ENCODE measurements at regions not wholly inside any gene's neighbourhood (a gene's known extent, or its start where the extent isn't known, plus 50 kb on each side); places are given as distances from the start of the nearest gene placed in this dataset.

DNA sequence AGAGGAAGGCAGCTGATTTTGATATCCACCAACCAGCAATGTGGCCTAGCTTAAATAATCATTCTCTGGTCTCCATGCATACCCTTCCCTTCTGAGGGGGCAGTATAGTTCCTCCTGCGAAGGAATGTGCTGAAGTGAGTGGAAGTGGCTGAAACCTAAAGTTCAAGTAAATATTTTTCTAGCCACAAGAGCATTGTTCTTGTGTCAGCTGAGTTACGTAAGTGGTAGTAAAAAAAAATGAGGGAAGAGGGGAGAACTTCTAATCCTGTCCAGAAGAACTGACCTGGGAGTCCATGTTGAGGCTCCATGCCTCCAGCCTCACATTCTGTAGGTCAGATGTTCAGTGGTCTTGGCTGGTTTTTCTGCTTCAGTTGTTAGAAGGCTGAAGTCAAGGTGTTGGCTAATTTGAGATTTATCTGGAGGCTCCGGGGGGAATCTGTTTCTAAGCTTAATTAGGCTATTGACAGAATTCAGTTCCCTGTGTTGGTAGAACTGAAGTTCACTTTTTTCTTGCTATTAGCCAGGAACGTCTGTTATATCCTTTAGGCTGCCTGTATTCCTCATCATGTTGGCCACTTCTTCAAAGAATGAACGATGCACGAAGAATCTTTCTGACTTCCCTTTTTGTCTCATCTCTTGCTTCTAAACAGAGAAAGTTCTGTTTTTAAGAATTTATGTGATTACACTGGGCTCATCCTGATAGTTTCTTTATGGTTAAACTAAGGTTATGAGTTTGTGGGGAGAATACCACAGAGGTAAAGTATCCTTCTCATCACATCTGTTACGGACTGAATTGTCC, 207.1 kb upstream of the PRSS16 start (continued):
- no peak for TF ChIP-seq TCF7 (IDR thresholded peaks at IDR 0.05; ENCODE audit: low read depth)
- peak; percentile 57 for TF ChIP-seq MED1 (CRISPR knock-in tag; IDR thresholded peaks at IDR 0.05)
- no peak for TF ChIP-seq ARNT2 (CRISPR knock-in tag; IDR thresholded peaks at IDR 0.05; ENCODE audit: low read depth)
- no peak for TF ChIP-seq ZMYM2 (CRISPR knock-in tag; IDR thresholded peaks at IDR 0.05)
- peak; percentile 73 for TF ChIP-seq HDAC2 (CRISPR knock-in tag; IDR thresholded peaks at IDR 0.05)
- no peak for TF ChIP-seq PHB2 (IDR thresholded peaks at IDR 0.05; ENCODE audit: partially characterized antibody)
- no peak for TF ChIP-seq ZNF224 (CRISPR knock-in tag; IDR thresholded peaks at IDR 0.05)
- TF ChIP-seq RBFOX2 (IDR thresholded peaks at IDR 0.05; ENCODE audit: low read depth, low read length): no peak
- TF ChIP-seq, protein P1, sequence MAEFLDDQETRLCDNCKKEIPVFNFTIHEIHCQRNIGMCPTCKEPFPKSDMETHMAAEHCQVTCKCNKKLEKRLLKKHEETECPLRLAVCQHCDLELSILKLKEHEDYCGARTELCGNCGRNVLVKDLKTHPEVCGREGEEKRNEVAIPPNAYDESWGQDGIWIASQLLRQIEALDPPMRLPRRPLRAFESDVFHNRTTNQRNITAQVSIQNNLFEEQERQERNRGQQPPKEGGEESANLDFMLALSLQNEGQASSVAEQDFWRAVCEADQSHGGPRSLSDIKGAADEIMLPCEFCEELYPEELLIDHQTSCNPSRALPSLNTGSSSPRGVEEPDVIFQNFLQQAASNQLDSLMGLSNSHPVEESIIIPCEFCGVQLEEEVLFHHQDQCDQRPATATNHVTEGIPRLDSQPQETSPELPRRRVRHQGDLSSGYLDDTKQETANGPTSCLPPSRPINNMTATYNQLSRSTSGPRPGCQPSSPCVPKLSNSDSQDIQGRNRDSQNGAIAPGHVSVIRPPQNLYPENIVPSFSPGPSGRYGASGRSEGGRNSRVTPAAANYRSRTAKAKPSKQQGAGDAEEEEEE (CRISPR knock-in tag; IDR thresholded peaks at IDR 0.05; ENCODE audit: borderline replicate concordance): no peak
- no peak for TF ChIP-seq ZMAT5 (CRISPR knock-in tag; IDR thresholded peaks at IDR 0.05; ENCODE audit: borderline replicate concordance, low read depth)
- TF ChIP-seq ZNF430 (CRISPR knock-in tag; IDR thresholded peaks at IDR 0.05): no peak
- TF ChIP-seq ZZZ3 (CRISPR knock-in tag; IDR thresholded peaks at IDR 0.05; ENCODE audit: borderline replicate concordance): no peak
- no peak for TF ChIP-seq PAWR (CRISPR knock-in tag; IDR thresholded peaks at IDR 0.05; ENCODE audit: borderline replicate concordance)
- TF ChIP-seq ZNF75D (CRISPR knock-in tag; IDR thresholded peaks at IDR 0.05; ENCODE audit: borderline replicate concordance): no peak
- TF ChIP-seq SMAD3 (CRISPR knock-in tag; IDR thresholded peaks at IDR 0.05): no peak
- peak; percentile 63 for TF ChIP-seq GATAD2A (CRISPR knock-in tag; IDR thresholded peaks at IDR 0.05)
- TF ChIP-seq ZSCAN12 (CRISPR knock-in tag; IDR thresholded peaks at IDR 0.05): no peak
- no peak for TF ChIP-seq CAMTA2 (CRISPR knock-in tag; IDR thresholded peaks at IDR 0.05; ENCODE audit: borderline replicate concordance)
- TF ChIP-seq NR2F6 (IDR thresholded peaks at IDR 0.05): 0 out of 2 replicates have a peak, but pooled peaks have one; percentile 36
- peak; percentile 61 for TF ChIP-seq NR2F6 (CRISPR knock-in tag; IDR thresholded peaks at IDR 0.05)
- peak; percentile 86 for TF ChIP-seq ZNF770 (CRISPR knock-in tag; IDR thresholded peaks at IDR 0.05)
- no peak for TF ChIP-seq TCF12 (IDR thresholded peaks at IDR 0.05)
- TF ChIP-seq TCF12 (CRISPR knock-in tag; IDR thresholded peaks at IDR 0.05): no peak

Data from HepG2 (cell line).